Stimulated activated CD8-positive, alpha-beta memory T cell treated with anti-CD3 and anti-CD28 coated beads, Interleukin-7, amount 100 ng/mL, for 1 hour (primary cell): ENCODE measurements at regions not wholly inside any gene's neighbourhood (a gene's known extent, or its start where the extent isn't known, plus 50 kb on each side); places are given as distances from the start of the nearest gene placed in this dataset.

ENCODE experiments used
- DNase-seq, 2 donors: peaks; one replicate each; pipeline ENCODE4 v3.0.0-alpha.2; 2020; ENCODE audit warnings: low read depth in 2 of 2

- no peak for DNase-seq
Measured at GRCh38 chr2:239575931-239576445, 175.2 kb upstream of the HDAC4 start.

- no peak for DNase-seq
Measured at GRCh38 chr2:239574434-239575156, 173.8 kb upstream of the HDAC4 start.

- DNase-seq, result no peak
Measured at GRCh38 chr2:239574054-239574433, 173.2 kb upstream of the HDAC4 start.

- no peak for DNase-seq
Measured at GRCh38 chr2:239570971-239571520, 170.2 kb upstream of the HDAC4 start.

- DNase-seq, result no peak
Measured at GRCh38 chr2:239570216-239570925, 169.6 kb upstream of the HDAC4 start.

GRCh38 chr2:239569401-239570090 is 168.7 kb upstream of the HDAC4 start:
- no peak for DNase-seq

- no peak for DNase-seq
Measured at GRCh38 chr2:239568601-239569000, 167.8 kb upstream of the HDAC4 start.

- DNase-seq, result no peak
Measured at GRCh38 chr2:239567786-239568185, 167.0 kb upstream of the HDAC4 start.

- DNase-seq, result no peak
Measured at GRCh38 chr2:239566995-239567568, 166.3 kb upstream of the HDAC4 start.

GRCh38 chr2:239566162-239566994 is 165.6 kb upstream of the HDAC4 start:
- DNase-seq, result no peak

- DNase-seq, result no peak
Measured at GRCh38 chr2:239564587-239564986, 163.8 kb upstream of the HDAC4 start.

GRCh38 chr2:239563561-239563960 is 162.7 kb upstream of the HDAC4 start:
- no peak for DNase-seq

- DNase-seq, result no peak
Measured at GRCh38 chr2:239561446-239562001, 160.7 kb upstream of the HDAC4 start.

GRCh38 chr2:239559417-239560261 is 158.8 kb upstream of the HDAC4 start:
- DNase-seq, result no peak

GRCh38 chr2:239558661-239559060 is 157.8 kb upstream of the HDAC4 start:
- no peak for DNase-seq

- no peak for DNase-seq
Measured at GRCh38 chr2:239557516-239557915, 156.7 kb upstream of the HDAC4 start.

- DNase-seq, result no peak
Measured at GRCh38 chr2:239555571-239555905, 154.7 kb upstream of the HDAC4 start.

GRCh38 chr2:239554766-239555570 is 154.1 kb upstream of the HDAC4 start:
- DNase-seq, result no peak

GRCh38 chr2:239553376-239554000 is 152.7 kb upstream of the HDAC4 start:
- DNase-seq, result no peak
